Brain microvascular endothelial cell (primary cell): ENCODE measurements at regions not wholly inside any gene's neighbourhood (a gene's known extent, or its start where the extent isn't known, plus 50 kb on each side); places are given as distances from the start of the nearest gene placed in this dataset.

ENCODE experiments used
- DNase-seq: peaks from one replicate; pipeline ENCODE4 v3.0.0-alpha.2; 2020
- H3K27ac ChIP-seq: fragments of 250-450 bp; sonication (Bioruptor Pico); 2 replicates; pipeline ENCODE4 v1.5.1; 2020; ENCODE audit warnings: mild to moderate bottlenecking, moderate library complexity
- H3K27me3 ChIP-seq: fragments of 250-450 bp; sonication (Bioruptor Pico); replicated peaks from 2 replicates; pipeline ENCODE4 v1.5.1; 2020; ENCODE audit warnings: mild to moderate bottlenecking
- H3K36me3 ChIP-seq: fragments of 250-450 bp; sonication (Bioruptor Pico); replicated peaks from 2 replicates; pipeline ENCODE4 v1.5.1; 2020; ENCODE audit warnings: mild to moderate bottlenecking
- H3K4me3 ChIP-seq: 2 replicates; pipeline ENCODE4 v1.5.1; 2011; ENCODE audit warnings: low read depth, mild to moderate bottlenecking, control low read depth, low read length, moderate library complexity
- in situ Hi-C: cut with HindIII; loops from 2 replicates; pipeline ENCODE4 v1.10.0; 2017; ENCODE audit warnings: low sequenced_read_pairs, low pct_ligation_motif_present
- TF ChIP-seq, protein P1 (sequence below): IDR thresholded peaks from 2 replicates; pipeline ENCODE4 v1.5.1; 2011; ENCODE audit warnings: low read depth, mild to moderate bottlenecking, moderate library complexity, low read length, control low read depth, inconsistent platforms; ENCODE audit errors: missing control alignments

DNA sequence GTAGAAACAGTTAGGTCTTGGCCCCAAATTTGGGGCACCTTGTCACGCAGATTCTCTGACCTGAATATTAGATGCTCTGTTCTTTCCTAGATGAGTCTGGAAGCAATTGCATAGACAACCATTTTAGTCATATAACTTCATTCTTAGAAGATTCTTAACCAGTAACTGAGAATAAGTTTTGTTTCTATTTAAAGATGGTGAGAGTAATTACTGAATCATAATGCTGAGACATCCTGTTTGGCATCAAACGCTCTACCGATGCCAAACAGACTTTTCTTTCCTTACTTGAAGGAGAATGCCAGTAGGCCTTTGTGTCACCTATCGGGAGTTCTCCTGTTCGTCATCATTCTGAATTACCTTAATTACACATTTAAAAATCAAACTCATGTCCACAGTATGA is 131.6 kb upstream of the ID4 start:
- Histone ChIP-seq H3K36me3 (no peaks in the 10 kb centered on the region), H3K27ac (no peak overlapping the region), H3K27me3 (no peaks in the 10 kb centered on the region), H3K4me3 (no peak overlapping the region)
- in situ Hi-C loops, result no loop called here
- TF ChIP-seq, protein P1, sequence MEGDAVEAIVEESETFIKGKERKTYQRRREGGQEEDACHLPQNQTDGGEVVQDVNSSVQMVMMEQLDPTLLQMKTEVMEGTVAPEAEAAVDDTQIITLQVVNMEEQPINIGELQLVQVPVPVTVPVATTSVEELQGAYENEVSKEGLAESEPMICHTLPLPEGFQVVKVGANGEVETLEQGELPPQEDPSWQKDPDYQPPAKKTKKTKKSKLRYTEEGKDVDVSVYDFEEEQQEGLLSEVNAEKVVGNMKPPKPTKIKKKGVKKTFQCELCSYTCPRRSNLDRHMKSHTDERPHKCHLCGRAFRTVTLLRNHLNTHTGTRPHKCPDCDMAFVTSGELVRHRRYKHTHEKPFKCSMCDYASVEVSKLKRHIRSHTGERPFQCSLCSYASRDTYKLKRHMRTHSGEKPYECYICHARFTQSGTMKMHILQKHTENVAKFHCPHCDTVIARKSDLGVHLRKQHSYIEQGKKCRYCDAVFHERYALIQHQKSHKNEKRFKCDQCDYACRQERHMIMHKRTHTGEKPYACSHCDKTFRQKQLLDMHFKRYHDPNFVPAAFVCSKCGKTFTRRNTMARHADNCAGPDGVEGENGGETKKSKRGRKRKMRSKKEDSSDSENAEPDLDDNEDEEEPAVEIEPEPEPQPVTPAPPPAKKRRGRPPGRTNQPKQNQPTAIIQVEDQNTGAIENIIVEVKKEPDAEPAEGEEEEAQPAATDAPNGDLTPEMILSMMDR, result no peak
- no peak for DNase-seq

- in situ Hi-C loops, result no loop called here
- no peak for DNase-seq
- no peak overlapping the region for H3K27ac ChIP-seq
Measured at GRCh38 chr6:19712012-19712688, 125.0 kb upstream of the ID4 start.

GRCh38 chr6:19712998-19713397 is 124.2 kb upstream of the ID4 start:
- Histone ChIP-seq H3K4me3 (no peak overlapping the region), H3K36me3 (no peaks in the 10 kb centered on the region), H3K27me3 (no peaks in the 10 kb centered on the region), H3K27ac (no peak overlapping the region)
- TF ChIP-seq, protein P1, result no peak
- DNase-seq, result no peak
- in situ Hi-C loops, result no loop called here

More at GRCh38 chr6:19712012-19712688, 125.0 kb upstream of the ID4 start:
- Histone ChIP-seq H3K36me3 (no peaks in the 10 kb centered on the region), H3K4me3 (no peak overlapping the region), H3K27me3 (no peaks in the 10 kb centered on the region)
- TF ChIP-seq, protein P1, result no peak

GRCh38 chr6:19713411-19713810 is 123.8 kb upstream of the ID4 start:
- Histone ChIP-seq H3K27me3 (no peaks in the 10 kb centered on the region), H3K4me3 (no peak overlapping the region), H3K27ac (no peak overlapping the region), H3K36me3 (no peaks in the 10 kb centered on the region)
- peak; percentile 3 for DNase-seq
- TF ChIP-seq, protein P1, result no peak
- in situ Hi-C loops, result no loop called here

DNA sequence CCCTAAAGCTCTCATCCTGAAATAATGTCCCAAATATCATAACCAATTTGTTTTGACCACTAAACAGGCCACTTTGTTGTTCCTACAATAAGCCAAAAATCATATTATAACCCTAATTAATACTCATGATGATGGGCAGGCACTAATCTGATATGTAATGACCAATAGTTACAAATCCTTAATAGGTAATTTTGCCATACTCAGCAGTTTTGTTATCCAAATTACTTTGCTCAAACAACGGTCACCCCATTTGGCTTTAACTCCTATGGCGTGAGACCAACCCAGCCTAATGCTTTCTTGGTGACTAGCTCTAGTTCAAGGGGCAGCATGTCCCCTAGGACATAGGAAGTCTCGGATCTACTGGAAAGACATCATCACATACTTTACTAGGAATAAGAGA is 123.2 kb upstream of the ID4 start:
- in situ Hi-C loops, result no loop called here
- H3K27me3 ChIP-seq, result no peaks in the 10 kb centered on the region
- no peak overlapping the region for H3K27ac ChIP-seq
- DNase-seq, result peak; percentile 1
- H3K4me3 ChIP-seq, result no peak overlapping the region
- TF ChIP-seq, protein P1, result no peak
- H3K36me3 ChIP-seq, result no peaks in the 10 kb centered on the region
